ENCODE measurements at regions not wholly inside any gene's neighbourhood (a gene's known extent, or its start where the extent isn't known, plus 50 kb on each side); places are given as distances from the start of the nearest gene placed in this dataset.

- H4K20me1 ChIP-seq (ENCODE audit: insufficient read depth) = no peaks in the 10 kb centered on the region
- TF ChIP-seq, protein P1, sequence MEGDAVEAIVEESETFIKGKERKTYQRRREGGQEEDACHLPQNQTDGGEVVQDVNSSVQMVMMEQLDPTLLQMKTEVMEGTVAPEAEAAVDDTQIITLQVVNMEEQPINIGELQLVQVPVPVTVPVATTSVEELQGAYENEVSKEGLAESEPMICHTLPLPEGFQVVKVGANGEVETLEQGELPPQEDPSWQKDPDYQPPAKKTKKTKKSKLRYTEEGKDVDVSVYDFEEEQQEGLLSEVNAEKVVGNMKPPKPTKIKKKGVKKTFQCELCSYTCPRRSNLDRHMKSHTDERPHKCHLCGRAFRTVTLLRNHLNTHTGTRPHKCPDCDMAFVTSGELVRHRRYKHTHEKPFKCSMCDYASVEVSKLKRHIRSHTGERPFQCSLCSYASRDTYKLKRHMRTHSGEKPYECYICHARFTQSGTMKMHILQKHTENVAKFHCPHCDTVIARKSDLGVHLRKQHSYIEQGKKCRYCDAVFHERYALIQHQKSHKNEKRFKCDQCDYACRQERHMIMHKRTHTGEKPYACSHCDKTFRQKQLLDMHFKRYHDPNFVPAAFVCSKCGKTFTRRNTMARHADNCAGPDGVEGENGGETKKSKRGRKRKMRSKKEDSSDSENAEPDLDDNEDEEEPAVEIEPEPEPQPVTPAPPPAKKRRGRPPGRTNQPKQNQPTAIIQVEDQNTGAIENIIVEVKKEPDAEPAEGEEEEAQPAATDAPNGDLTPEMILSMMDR (conservative IDR thresholded peaks at IDR 0.05; ENCODE audit: low read depth, low read length) = no peak
- H3K4me2 ChIP-seq = no peak overlapping the region
- no peaks in the 10 kb centered on the region for H3K36me3 ChIP-seq (ENCODE audit: insufficient read depth)
- no peaks in the 10 kb centered on the region for H3K79me2 ChIP-seq (ENCODE audit: insufficient read depth, low read depth)
- H3K9ac ChIP-seq = no peak overlapping the region
- no peak overlapping the region for H2AFZ ChIP-seq (ENCODE audit: low read depth)
- no peak overlapping the region for H3K4me3 ChIP-seq (IDR thresholded peaks at IDR 0.05; ENCODE audit: insufficient read depth, low read depth, low read length)
- H3K27ac ChIP-seq = no peak overlapping the region
- H3K4me1 ChIP-seq (ENCODE audit: low read depth, poor library complexity, severe bottlenecking) = no peaks in the 10 kb centered on the region
- H3K27me3 ChIP-seq (ENCODE audit: insufficient read depth, low read depth) = no peaks in the 10 kb centered on the region
Measured at GRCh38 chr4:22941688-22942375, 249.1 kb downstream of the GBA3 start.

DNA sequence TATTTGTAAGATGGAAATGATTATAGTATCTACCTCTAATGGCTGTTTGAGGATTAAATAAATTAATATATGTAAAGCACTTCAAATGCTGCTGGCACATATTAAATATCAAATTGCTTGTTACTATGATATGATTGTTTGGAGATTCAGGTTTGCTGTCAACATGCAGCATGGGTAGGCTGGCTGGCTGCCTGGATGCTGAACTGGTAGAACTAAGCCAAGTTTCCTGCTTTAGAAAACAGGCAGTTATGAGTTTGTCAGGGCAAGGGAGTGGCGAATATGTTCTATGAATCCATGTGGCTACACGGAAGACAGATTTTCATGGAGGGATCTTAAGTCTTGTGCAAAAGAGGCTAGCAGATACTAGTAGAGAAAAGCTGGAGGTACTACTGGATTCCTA is 239.6 kb downstream of the GBA3 start:
- no peak overlapping the region for H3K9ac ChIP-seq
- H2AFZ ChIP-seq (ENCODE audit: low read depth) = no peak overlapping the region
- H4K20me1 ChIP-seq (ENCODE audit: insufficient read depth) = no peaks in the 10 kb centered on the region
- no peak overlapping the region for H3K27ac ChIP-seq
- TF ChIP-seq, protein P1 (conservative IDR thresholded peaks at IDR 0.05; ENCODE audit: low read depth, low read length) = no peak
- no peaks in the 10 kb centered on the region for H3K4me1 ChIP-seq (ENCODE audit: low read depth, poor library complexity, severe bottlenecking)
- H3K79me2 ChIP-seq (ENCODE audit: insufficient read depth, low read depth) = no peaks in the 10 kb centered on the region
- H3K4me3 ChIP-seq (IDR thresholded peaks at IDR 0.05; ENCODE audit: insufficient read depth, low read depth, low read length) = no peak overlapping the region
- no peak overlapping the region for H3K4me2 ChIP-seq
- H3K36me3 ChIP-seq (ENCODE audit: insufficient read depth) = no peaks in the 10 kb centered on the region
- H3K27me3 ChIP-seq (ENCODE audit: insufficient read depth, low read depth) = no peaks in the 10 kb centered on the region

DNA sequence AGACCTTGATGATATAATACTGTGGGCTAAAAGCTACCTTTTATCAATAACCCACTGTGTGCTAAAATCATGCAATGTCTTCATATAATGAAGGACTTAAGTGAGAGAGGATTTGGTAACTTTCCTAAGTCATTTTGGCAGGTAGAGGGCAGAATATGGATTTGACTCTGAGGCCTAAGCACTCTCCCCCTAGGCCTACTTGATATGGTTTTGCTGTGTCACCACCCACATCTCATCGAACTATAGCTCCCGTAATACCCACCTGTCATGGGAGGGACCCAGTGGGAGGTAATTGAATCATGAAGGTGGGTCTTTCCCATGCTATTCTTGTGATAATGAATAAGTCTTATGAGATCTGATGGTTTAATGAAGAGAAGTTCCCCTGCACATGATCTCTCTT is 229.7 kb downstream of the GBA3 start:
- H3K9ac ChIP-seq = no peak overlapping the region
- TF ChIP-seq, protein P1 (conservative IDR thresholded peaks at IDR 0.05; ENCODE audit: low read depth, low read length) = no peak
- no peaks in the 10 kb centered on the region for H3K4me1 ChIP-seq (ENCODE audit: low read depth, poor library complexity, severe bottlenecking)
- H4K20me1 ChIP-seq (ENCODE audit: insufficient read depth) = no peaks in the 10 kb centered on the region
- H3K79me2 ChIP-seq (ENCODE audit: insufficient read depth, low read depth) = no peaks in the 10 kb centered on the region
- H2AFZ ChIP-seq (ENCODE audit: low read depth) = no peak overlapping the region
- no peak overlapping the region for H3K4me2 ChIP-seq
- H3K27ac ChIP-seq = no peak overlapping the region
- no peaks in the 10 kb centered on the region for H3K36me3 ChIP-seq (ENCODE audit: insufficient read depth)
- no peaks in the 10 kb centered on the region for H3K27me3 ChIP-seq (ENCODE audit: insufficient read depth, low read depth)
- no peak overlapping the region for H3K4me3 ChIP-seq (IDR thresholded peaks at IDR 0.05; ENCODE audit: insufficient read depth, low read depth, low read length)

DNA sequence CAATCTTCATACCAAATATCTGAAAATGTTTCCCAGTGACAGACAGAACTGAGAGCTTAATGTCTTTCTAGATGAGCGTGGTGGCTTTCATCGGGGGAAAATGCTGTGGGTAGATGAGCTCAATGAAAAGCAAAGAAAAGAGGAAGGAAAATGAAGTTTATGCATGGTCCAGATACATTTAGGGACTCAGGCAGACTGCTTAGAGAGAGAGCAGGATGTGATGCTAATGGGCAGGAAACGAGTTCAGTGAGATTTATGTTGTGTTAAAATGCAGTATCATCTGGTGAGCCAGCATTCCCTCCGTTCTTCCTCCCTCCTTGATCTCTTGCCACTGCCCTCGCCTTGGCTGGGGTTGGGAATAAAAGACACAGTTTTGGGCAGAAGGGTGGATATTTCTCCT is 229.2 kb downstream of the GBA3 start:
- Histone ChIP-seq H3K36me3 (ENCODE audit: insufficient read depth) (no peaks in the 10 kb centered on the region), H2AFZ (ENCODE audit: low read depth) (no peak overlapping the region), H3K4me1 (ENCODE audit: low read depth, poor library complexity, severe bottlenecking) (no peaks in the 10 kb centered on the region), H3K9ac (no peak overlapping the region), H3K4me2 (no peak overlapping the region), H3K27ac (no peak overlapping the region), H4K20me1 (ENCODE audit: insufficient read depth) (no peaks in the 10 kb centered on the region), H3K27me3 (ENCODE audit: insufficient read depth, low read depth) (no peaks in the 10 kb centered on the region), H3K4me3 (IDR thresholded peaks at IDR 0.05; ENCODE audit: insufficient read depth, low read depth, low read length) (no peak overlapping the region), H3K79me2 (ENCODE audit: insufficient read depth, low read depth) (no peaks in the 10 kb centered on the region)
- TF ChIP-seq, protein P1 (conservative IDR thresholded peaks at IDR 0.05; ENCODE audit: low read depth, low read length) = no peak
